Retinal pigment epithelial cell (primary cell): ENCODE measurements at regions not wholly inside any gene's neighbourhood (a gene's known extent, or its start where the extent isn't known, plus 50 kb on each side); places are given as distances from the start of the nearest gene placed in this dataset.
"Not testable (repeated sequence)": the region's sequence is repeated elsewhere in the genome, so short reads cannot be mapped to it uniquely, and the experiment has no call there.

ENCODE experiments used
- DNase-seq: peaks from one replicate; pipeline ENCODE4 v3.0.0-alpha.2; 2010; ENCODE audit warnings: low read depth
- H3K4me3 ChIP-seq: 2 replicates; pipeline ENCODE4 v1.5.1; 2011; ENCODE audit warnings: mild to moderate bottlenecking, low read length, control low read depth, moderate library complexity
- TF ChIP-seq, protein P1 (sequence below): conservative IDR thresholded peaks from 2 replicates; pipeline ENCODE4 v1.5.1; 2011; ENCODE audit warnings: low read depth, low read length, control low read depth, inconsistent platforms

DNA sequence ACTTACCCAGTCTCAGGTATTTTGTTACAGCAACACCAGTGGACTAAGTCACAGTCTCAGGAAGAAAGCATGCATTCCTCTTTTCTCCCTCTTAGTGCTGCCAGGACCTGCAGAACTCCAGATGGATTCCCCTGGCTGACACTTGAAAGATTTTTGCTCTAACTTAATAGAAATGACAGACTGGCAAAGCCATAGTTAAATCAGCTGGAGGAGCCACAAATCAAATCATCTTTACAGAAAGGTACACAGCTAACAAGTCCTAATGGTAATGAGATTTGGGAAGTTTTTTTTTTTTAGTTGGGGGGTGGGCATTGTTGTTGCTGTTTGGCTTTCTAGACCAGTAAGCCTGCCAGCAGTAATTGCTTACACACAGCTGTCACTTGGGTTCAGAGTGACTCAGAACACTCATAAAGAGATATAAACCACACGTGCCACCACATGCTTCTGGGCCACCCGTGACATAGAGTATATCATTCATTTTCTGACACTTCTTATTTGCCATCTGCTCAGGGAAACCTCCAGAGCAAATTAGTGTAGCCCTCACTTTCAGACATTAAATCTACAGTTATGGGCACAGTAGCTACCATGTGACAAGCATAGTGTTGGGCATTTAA, 72.4 kb downstream of the FH start:
- no peak overlapping the region for H3K4me3 ChIP-seq
- TF ChIP-seq, protein P1, sequence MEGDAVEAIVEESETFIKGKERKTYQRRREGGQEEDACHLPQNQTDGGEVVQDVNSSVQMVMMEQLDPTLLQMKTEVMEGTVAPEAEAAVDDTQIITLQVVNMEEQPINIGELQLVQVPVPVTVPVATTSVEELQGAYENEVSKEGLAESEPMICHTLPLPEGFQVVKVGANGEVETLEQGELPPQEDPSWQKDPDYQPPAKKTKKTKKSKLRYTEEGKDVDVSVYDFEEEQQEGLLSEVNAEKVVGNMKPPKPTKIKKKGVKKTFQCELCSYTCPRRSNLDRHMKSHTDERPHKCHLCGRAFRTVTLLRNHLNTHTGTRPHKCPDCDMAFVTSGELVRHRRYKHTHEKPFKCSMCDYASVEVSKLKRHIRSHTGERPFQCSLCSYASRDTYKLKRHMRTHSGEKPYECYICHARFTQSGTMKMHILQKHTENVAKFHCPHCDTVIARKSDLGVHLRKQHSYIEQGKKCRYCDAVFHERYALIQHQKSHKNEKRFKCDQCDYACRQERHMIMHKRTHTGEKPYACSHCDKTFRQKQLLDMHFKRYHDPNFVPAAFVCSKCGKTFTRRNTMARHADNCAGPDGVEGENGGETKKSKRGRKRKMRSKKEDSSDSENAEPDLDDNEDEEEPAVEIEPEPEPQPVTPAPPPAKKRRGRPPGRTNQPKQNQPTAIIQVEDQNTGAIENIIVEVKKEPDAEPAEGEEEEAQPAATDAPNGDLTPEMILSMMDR = no peak
- no peak for DNase-seq

DNA sequence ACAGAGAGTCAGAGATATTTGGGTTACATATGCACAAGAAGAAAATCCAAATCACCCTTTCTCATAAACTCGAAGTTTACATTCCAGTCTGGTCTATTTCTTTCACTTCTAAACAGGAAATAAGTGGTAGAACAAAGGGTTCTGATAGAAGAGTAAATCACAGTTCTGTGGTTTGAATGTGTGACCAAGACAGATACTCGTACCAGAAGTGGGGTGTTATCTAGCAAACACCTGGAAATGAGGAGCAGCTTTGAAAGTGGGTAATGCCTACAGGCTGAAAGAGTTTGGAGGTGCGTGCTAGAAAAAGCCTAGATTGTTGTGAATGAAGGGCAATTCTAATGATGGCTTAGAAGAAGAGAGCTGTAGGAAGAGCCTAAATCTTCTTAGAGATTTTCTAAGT, 74.7 kb downstream of the FH start:
- no peak for DNase-seq
- TF ChIP-seq, protein P1 = no peak
- no peak overlapping the region for H3K4me3 ChIP-seq

DNA sequence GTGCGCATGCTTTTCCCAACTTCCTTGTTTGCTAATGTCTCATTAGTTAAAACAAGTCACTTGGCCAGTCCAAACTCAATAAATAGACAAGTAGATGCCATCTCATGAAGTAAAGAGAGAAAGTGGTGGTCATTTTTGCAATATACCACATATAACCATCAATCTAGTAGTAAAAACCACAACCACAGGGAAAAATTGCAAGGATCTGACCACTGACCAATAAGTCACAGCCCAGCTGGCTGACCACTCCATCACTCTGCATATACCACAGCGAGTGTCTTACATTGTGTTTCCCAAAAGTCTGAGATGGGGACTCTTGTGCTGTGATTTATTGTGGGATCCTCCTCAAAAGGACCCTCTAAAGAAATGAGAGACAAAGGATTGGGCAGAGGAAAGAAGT, 76.0 kb downstream of the FH start:
- TF ChIP-seq, protein P1 = no peak
- DNase-seq = no peak
- no peak overlapping the region for H3K4me3 ChIP-seq

DNA sequence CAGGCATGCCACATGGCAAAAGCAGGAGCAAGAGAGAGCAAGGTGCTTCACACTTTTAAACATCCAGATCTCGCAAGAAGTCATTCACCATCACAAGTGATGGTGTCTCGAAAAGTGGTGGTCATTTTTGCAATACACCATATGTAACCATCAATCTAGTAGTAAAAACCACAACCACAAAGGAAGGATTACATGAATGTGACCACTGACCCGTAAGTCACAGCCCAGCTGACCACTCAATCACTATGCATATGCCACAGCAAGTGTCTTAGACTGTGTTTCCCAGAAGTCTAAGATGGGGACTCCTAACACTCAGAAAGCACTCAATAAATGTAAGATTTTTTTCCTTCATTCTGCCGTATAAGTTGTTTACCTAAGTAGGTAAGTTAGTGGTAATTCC, 76.9 kb downstream of the FH start:
- DNase-seq = no peak
- TF ChIP-seq, protein P1 = no peak
- H3K4me3 ChIP-seq = no peak overlapping the region

DNA sequence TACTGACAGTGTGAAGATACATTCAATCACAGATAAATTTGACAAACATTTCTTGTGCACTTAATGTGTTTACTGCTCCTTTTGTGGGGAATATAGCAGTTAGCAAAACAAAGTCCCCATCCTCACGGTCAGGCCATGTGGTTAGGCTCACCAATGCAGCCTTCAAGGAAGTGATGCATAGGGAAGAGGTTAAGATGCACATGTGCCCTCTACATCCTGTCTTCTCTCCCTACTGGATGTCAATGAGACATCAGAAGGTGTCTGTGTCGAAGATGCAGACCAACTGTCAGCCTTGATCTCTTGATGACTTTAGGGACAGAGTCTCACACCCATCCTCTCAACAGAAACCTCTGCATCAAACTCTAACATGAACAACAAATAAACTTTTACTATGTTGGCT, 78.7 kb downstream of the FH start:
- TF ChIP-seq, protein P1 = no peak
- H3K4me3 ChIP-seq = no peak overlapping the region
- no peak for DNase-seq

DNA sequence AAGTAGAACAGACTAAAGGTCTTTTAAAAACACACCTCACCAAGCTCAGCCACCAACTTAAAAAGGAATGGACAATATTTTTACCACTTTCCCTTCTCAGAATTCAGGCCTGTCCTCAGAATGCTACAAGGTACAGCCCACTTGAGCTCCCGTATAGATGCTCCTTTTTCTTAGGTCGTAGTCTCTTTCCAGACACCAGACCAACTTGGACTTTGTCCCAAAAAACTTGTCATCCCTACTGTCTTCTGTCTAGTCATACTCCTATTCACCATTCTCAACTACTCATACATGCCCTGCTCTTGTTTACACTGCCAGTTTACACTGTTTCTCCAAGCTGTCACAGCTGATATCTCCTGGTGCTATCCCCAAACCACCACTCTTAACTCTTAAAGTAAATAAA, 80.9 kb downstream of the FH start:
- not testable (repeated sequence) for H3K4me3 ChIP-seq, DNase-seq

DNA sequence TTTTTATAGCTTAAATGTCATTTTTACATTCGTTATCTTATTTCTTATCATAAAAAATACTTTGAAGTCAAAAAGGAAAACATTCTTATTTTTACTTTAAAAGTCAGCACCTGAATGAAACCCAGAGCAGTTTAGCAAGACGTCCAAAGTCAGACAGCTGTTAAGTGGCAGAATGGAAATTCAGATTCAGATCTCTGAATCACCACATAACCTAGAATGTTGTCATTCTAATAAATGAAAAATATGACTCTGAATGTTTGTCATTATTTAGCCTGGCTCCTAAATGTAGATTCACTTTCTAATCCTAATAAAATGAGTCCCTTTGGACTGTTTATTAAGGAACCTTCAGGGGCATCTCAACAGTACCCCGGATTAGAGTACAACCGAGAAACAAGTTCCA, 75.2 kb upstream of the RGS7 start:
- TF ChIP-seq, protein P1 = no peak
- H3K4me3 ChIP-seq = no peak overlapping the region
- DNase-seq = no peak

DNA sequence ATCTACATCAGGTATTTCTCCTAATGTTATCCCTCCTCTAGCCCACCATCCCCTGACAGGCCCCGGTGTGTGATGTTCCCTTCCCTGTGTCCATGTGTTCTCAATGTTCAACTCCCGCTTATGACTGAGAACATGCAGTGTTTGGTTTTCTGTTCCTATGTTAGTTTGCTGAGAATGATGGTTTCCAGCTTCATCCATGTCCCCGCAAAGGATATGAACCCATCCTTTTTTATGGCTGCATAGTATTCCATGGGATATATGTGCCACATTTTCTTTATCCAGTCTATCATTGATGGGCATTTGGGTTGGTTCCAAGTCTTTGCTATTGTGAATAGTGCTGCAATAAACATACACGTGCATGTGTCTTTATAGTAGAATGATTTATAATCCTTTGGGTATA, 68.1 kb upstream of the RGS7 start:
- not testable (repeated sequence) for DNase-seq, H3K4me3 ChIP-seq
